ENCODE measurements at regions not wholly inside any gene's neighbourhood (a gene's known extent, or its start where the extent isn't known, plus 50 kb on each side); places are given as distances from the start of the nearest gene placed in this dataset.

GRCh38 chr3:63751459-63751858 lies 67.6 kb upstream of the C3orf49 start:
- no peak overlapping the region for H3K4me3 ChIP-seq
- no peak for DNase-seq (ENCODE audit: low spot score in 2 of 2)
- H3K36me3 ChIP-seq: no peaks in the 10 kb centered on the region
- intact Hi-C loops (cut with DNase I; ENCODE audit: low total_unique reads): no loop called here
- no peak for TF ChIP-seq POLR2A (IDR thresholded peaks at IDR 0.05)
- TF ChIP-seq POLR2AphosphoS5 (IDR thresholded peaks at IDR 0.05): no peak
- TF ChIP-seq CTCF (IDR thresholded peaks at IDR 0.05): no peak
- H3K4me1 ChIP-seq: no peaks in the 10 kb centered on the region
- H3K27me3 ChIP-seq: no peaks in the 10 kb centered on the region
- H3K9me3 ChIP-seq: no peaks in the 10 kb centered on the region
- H3K27ac ChIP-seq: no peak overlapping the region

DNA sequence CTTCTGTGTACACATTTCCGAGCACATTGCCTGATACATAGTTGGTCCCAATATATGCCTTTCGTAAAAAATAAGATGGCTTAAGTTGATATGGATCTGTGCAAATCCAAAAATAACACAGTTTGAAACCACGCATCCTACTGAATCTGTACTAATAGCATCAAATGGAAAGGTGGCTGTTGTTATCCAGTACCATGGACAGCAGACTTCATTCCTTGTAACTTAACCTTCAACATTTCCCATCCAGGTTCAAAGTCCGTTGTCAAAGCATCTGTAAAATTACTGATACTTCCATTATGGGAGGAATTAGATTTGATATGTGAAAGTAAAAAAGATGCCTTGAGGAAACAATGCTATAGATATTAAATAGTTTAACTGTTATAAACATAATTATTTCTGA lies 65.5 kb upstream of the C3orf49 start:
- TF ChIP-seq CTCF (IDR thresholded peaks at IDR 0.05) (no peak), POLR2A (IDR thresholded peaks at IDR 0.05) (no peak), POLR2AphosphoS5 (IDR thresholded peaks at IDR 0.05) (no peak)
- intact Hi-C loops (cut with DNase I; ENCODE audit: low total_unique reads): no loop called here
- DNase-seq (ENCODE audit: low spot score in 2 of 2): no peak
- Histone ChIP-seq H3K27ac (no peak overlapping the region), H3K9me3 (no peaks in the 10 kb centered on the region), H3K27me3 (no peaks in the 10 kb centered on the region), H3K4me1 (no peaks in the 10 kb centered on the region), H3K4me3 (no peak overlapping the region), H3K36me3 (no peaks in the 10 kb centered on the region)

GRCh38 chr3:63753995-63754394 lies 65.1 kb upstream of the C3orf49 start:
- H3K27me3 ChIP-seq: no peaks in the 10 kb centered on the region
- H3K27ac ChIP-seq: no peak overlapping the region
- no peaks in the 10 kb centered on the region for H3K4me1 ChIP-seq
- H3K4me3 ChIP-seq: no peak overlapping the region
- H3K9me3 ChIP-seq: no peaks in the 10 kb centered on the region
- TF ChIP-seq POLR2AphosphoS5 (IDR thresholded peaks at IDR 0.05) (no peak), CTCF (IDR thresholded peaks at IDR 0.05) (no peak), POLR2A (IDR thresholded peaks at IDR 0.05) (no peak)
- no peak for DNase-seq (ENCODE audit: low spot score in 2 of 2)
- intact Hi-C loops (cut with DNase I; ENCODE audit: low total_unique reads): no loop called here
- no peaks in the 10 kb centered on the region for H3K36me3 ChIP-seq

DNA sequence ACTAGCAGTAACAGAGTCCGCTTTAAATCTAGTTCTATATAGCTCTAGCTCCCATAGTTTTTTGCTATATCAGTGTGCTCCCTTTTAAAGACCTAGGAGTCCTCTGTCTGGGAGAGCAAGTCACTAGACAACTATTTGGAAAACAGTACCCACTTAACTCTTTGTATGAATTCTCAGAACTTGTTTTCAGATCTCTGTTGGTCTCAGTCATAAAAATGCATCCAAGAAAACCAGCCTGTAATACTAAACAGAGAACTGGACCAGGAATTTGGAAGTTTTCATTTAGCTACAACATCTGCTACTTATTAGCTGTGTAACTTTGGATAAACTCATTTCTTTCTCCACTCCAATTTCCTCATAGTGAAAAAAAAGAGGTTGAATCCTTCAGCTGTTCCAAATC lies 56.9 kb upstream of the C3orf49 start:
- intact Hi-C loops (cut with DNase I; ENCODE audit: low total_unique reads): no loop called here
- Histone ChIP-seq H3K27ac (no peak overlapping the region), H3K4me1 (no peaks in the 10 kb centered on the region), H3K4me3 (no peak overlapping the region), H3K36me3 (no peaks in the 10 kb centered on the region), H3K9me3 (no peaks in the 10 kb centered on the region), H3K27me3 (no peaks in the 10 kb centered on the region)
- TF ChIP-seq POLR2AphosphoS5 (IDR thresholded peaks at IDR 0.05) (no peak), CTCF (IDR thresholded peaks at IDR 0.05) (no peak), POLR2A (IDR thresholded peaks at IDR 0.05) (no peak)
- DNase-seq (ENCODE audit: low spot score in 2 of 2): no peak

DNA sequence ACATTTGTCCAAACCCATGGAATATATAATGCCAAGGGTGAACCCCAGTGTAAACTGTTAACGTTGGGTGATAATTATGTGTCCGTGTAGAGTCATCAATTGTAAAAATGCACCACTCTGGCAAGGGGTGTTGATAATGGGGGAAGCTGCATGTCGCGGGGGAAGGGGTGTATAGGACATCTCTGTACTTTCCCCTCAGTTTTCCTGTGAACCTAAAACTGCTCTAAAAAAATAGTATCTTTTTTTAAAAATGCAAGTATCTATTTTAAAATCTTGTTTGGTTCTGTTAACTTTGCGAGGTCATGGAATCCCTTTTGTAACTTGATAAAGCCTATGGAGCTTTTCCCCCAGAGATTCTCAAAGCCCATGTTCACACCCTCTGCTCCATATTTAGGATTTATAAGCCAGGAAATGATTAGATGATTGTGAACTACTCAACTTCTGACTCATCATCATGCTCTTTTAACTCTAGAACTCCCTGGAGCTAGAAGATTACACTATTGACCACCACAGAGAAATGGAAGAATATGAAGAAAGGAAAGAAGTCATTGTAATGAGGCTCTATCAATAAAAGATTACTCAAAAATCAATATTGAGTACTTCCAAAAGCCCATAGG lies 56.1 kb upstream of the C3orf49 start:
- Histone ChIP-seq H3K4me3 (peak overlapping the region in 1 of 3 donors; percentile 31), H3K27me3 (no peaks in the 10 kb centered on the region), H3K27ac (no peak overlapping the region), H3K36me3 (no peaks in the 10 kb centered on the region), H3K4me1 (no peaks in the 10 kb centered on the region), H3K9me3 (no peaks in the 10 kb centered on the region)
- DNase-seq (ENCODE audit: low spot score in 2 of 2): no peak
- TF ChIP-seq POLR2AphosphoS5 (IDR thresholded peaks at IDR 0.05) (no peak), CTCF (IDR thresholded peaks at IDR 0.05) (no peak), POLR2A (IDR thresholded peaks at IDR 0.05) (no peak)
- intact Hi-C loops (cut with DNase I; ENCODE audit: low total_unique reads): no loop called here

Data from breast epithelium (tissue), 4 donors.